GM19025 (cell line): ENCODE measurements at regions not wholly inside any gene's neighbourhood (a gene's known extent, or its start where the extent isn't known, plus 50 kb on each side); places are given as distances from the start of the nearest gene placed in this dataset.
"Not testable (repeated sequence)": the region's sequence is repeated elsewhere in the genome, so short reads cannot be mapped to it uniquely, and the experiment has no call there.

ENCODE experiments used
- ATAC-seq: cut with Tn5 transposase; IDR thresholded peaks from one replicate; pipeline ENCODE4 v1.9.1; 2021; ENCODE audit warnings: mild to moderate bottlenecking, low read depth, moderate library complexity; ENCODE audit not compliant: unreplicated experiment

DNA sequence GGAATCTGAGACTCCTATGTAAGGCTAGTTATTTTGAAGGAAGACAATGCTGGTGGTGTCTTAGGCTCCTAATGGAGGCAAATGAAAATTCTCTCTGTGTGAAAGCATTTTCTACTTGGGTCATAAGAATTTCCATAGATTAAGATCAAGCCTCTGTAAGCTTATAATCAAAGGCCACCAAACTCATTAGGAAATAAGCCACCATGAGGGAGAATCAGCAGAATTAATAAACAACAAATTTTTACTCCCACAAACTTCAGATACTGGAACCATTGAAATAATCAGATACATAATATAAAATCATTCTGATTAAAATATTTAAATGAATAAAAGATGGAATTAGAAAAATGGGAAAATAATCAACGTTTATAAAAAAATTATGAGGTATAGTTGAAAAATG is 178.7 kb downstream of the NPIPA8 start:
- ATAC-seq, result not testable (repeated sequence)

GRCh38 chr16:18152832-18153231 is 183.7 kb downstream of the NPIPA8 start:
- not testable (repeated sequence) for ATAC-seq

DNA sequence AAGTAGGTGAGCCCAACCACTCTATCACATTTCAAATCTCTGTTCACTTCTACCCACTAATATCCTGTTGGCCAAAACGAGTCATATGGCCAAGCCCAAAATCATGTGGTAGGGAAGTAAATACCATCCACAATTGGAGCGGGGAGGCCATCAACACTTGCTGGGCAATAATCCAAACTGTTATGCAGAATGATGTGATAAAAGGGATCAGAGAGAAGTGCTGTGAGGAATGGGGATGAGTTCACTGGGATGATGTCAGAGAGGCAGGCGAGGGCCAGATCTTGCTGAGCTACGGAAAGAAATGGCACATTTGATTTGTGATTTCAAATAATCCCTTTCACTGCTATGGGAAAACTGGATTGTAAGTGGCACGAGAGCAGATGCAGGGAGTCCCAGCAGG is 188.4 kb downstream of the NPIPA8 start:
- not testable (repeated sequence) for ATAC-seq

- not testable (repeated sequence) for ATAC-seq
Observed at GRCh38 chr16:18146601-18147142, 189.9 kb downstream of the NPIPA8 start.

DNA sequence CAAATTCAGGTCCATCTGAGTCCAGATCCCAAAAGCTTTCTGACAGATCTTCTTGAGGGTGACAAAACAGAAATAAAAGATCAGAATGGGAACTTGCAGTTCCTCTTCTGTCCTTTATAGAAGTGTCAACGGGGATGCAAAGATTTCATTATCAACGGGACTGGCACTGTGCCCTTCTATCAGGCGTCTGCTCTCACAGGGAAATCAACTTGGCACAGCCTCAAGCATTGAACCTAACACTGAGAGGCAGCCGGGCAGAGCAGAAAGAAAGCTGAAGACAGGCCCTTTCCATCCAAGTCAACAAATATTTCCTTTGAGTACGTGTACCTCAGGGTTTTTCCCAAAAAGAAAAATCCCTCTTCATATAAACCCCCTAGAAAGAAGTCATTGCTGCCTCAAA is 194.5 kb downstream of the NPIPA8 start:
- not testable (repeated sequence) for ATAC-seq

DNA sequence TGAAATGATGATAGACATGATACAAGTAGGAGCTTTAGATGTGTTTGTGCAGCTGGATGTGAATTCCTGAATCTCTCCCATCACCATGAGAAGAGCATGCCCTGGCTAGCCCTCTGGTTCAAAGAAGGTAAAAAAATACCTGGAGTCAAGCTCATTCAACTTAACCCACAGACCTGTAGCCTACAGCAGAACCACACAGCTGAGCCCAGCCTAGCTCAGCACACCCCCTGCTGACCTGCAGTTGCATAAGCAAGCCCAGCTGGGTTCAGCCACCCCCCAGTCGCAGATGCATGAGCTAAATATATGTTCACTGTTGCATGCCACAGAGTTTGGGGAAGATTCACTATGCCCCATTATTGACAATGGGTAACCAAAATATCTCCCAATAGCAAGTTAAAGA is 200.2 kb downstream of the NPIPA8 start:
- not testable (repeated sequence) for ATAC-seq

- ATAC-seq, result not testable (repeated sequence)
Observed at GRCh38 chr16:18135024-18135423, 201.5 kb downstream of the NPIPA8 start.

DNA sequence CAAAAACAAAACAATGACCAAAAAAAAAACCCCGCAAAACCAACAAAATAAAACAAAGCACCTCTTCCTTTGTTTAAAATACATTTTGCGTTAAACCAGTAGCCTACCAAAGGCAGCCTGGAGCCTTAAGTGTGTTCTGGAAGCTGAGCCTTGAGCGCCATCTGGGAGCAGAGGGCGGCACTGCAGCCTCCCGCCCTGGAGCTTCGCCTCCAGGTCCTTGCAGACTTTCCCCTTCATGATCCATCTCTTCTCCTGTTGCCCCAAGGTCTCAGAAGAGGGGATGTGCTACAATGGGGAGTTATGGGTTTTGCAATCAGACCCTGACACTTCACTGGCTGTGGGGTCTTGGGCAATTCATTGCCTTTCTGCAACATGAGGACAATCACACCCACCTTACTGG is 204.9 kb downstream of the NPIPA8 start:
- ATAC-seq, result not testable (repeated sequence)

DNA sequence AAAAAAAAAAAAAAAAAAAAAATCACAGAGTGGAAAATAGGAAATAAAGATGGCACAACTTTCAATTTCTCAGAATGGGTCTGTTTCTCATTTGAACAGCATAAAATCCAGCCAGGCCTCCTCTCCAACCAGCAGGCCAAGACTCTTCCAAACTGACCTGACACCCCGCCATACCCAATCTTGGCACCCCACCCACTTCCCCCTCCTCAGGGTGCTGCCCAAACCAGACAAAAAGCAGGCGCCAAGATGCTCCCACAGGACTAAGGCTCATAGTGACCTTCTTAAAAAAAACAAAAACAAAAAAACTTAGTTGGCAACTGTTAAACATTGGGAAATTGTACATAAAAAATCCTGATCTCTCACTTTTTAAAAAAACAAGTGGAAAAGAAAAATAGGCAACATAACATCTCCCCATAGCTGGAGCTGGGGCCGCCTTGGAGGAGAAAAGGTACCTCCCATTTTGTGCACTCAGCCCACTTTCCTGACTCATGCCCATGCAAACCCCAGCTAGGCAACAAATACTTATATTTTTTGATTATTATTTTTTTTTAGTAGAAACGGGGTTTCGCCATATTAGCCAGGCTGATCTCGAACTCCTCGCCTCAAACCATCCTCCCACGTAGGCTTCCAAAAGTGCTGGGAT is 205.9 kb downstream of the NPIPA8 start:
- not testable (repeated sequence) for ATAC-seq

GRCh38 chr16:18127033-18127432 is 209.5 kb downstream of the NPIPA8 start:
- ATAC-seq, result not testable (repeated sequence)

DNA sequence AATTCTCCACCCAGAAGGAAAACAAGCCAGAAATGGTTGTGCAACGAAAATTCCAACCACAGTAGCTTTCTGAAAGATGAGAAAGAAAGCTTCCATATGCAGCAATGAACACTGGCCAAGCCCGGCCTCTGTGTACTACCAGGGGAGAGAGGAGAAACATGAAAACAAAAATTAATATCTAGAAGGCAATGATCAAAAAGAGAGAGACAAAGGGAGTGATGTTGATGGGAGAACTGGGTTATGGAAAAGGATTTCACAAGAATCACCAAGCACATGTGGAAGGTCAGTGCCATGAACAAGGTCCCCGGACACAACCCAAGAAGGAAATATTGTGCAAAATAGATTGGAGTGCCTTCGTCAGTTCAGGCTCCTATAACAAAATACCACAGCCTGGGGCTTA is 217.4 kb downstream of the NPIPA8 start:
- ATAC-seq, result not testable (repeated sequence)

DNA sequence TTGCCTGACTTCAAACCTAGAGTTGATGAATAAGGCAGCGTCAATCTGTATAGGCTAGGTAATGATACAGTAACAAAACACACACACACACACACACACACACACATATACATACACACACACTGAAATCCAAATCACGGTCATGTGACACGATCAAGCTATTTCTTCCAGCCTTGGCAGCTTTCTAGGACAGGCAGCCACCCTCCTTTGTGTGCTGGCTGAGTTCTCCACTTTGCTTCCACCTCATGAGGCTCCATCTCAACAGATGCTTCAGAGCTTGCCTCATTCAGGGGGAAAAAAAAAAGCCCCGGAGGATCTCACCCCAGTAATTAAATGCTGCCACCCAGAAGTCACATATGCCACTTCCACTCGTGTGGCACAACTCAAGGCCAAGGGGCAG is 217.9 kb downstream of the NPIPA8 start:
- ATAC-seq, result not testable (repeated sequence)

GRCh38 chr16:18118071-18118470 is 218.5 kb downstream of the NPIPA8 start:
- ATAC-seq, result not testable (repeated sequence)

DNA sequence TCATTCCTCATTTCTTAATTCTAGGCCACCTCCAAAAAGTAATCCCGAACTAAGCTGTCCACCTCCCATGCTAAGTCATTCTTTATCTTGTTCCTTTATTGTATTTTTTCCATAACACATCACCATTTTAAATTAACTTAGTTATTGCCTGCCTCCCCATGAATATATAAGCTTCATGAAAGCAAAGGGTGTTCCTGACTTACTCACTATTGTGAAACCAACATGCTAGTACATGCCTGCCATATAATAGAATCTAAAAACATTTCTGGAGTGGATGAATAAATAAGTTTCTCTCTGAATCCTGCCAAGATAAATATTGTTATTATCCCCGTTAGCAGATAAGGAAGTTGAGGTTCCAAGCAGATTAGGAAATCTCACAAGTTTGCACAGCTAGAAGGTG is 232.1 kb downstream of the NPIPA8 start:
- not testable (repeated sequence) for ATAC-seq

DNA sequence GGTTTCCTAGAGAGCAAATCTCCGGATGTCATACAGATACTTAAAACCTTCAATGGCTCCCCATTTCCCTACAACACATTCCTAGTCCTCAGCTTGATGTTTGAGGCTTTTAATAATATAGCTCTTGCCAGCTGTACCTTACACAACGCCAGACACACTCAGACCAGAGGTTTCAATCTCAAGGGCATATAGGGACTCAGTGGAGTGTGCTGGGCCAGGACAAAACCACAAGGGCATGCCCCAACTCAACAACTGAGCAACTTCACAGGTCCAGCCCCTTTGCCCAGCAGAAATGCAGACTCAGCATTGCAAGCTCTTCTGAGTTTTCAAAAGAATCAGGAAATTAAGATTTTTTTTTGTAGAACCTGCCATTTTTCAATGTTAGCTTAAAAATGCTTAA is 235.5 kb downstream of the NPIPA8 start:
- ATAC-seq, result not testable (repeated sequence)

DNA sequence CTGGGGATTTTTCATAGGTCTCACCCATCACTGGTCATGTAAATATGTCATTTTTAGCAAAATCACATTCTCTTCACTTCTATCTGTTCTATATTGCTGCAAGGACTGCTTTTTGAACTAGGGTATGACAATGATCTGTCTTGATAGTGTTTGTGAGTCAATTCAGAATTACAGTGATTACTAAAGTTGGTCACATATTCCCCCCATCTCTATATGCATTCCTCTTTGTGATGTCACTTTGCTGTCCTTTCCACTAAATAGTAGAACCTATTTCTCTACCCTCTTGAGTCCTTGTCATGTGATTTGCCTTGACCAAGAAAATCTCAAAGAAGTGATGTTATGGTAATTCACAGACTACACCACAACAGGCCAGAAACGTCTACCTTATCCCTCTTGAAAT is 243.9 kb downstream of the NPIPA8 start:
- not testable (repeated sequence) for ATAC-seq

DNA sequence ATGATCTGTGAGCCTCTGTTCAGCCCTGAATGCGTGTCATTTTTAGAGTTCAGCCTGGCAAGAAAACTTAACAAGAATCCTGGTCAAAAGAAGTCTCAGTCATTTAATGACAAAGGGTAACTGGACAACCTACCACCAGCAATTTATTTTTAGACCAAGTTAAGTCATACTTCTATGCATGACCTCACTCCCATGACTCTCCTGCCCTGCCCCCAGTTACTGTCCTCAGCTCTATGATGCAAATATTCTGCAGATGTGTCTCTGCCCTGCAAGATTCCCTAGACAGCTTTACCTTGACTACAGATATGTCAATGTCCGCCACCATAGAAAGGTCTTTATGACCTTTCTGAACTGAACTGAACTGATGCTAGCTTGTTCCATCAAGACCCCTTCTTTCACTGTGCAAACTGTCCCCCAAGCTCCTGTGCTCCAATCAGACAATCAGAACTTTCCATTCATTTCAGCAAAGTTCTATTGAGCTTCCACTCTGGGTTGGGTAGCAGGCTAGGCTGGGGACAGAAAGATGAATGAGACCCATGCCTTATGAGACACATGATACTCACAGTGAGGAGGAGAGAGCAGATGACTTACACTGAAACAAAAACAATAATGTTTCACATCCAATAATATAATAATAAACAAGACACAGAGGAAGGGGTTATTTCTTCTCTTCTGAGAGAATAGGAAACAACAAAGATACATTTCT is 255.7 kb downstream of the NPIPA8 start:
- ATAC-seq, result not testable (repeated sequence)

GRCh38 chr16:18077910-18078309 is 258.6 kb downstream of the NPIPA8 start:
- ATAC-seq, result not testable (repeated sequence)

- no peak for ATAC-seq
Observed at GRCh38 chr16:18072161-18072560, 264.4 kb downstream of the NPIPA8 start.

DNA sequence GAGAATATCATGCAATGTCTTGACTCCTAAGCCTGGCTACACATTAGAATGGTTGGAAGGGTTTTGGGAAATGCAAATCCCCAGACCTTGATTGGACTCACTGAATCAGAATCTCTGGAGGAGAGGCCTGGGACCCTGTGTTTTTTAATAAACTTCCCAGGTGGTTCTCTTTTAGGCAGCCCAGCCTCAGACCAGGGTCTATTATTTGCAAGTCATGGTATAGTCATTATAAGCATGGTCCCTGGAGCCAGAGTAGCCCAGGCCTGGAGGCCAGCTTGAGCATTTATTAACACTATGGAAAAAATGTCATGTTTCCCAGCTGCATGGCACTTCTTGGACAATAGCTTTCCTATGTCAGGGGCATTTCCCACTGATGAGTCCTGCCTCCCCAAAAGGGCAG is 266.9 kb downstream of the NPIPA8 start:
- ATAC-seq, result no peak

- ATAC-seq, result no peak
Observed at GRCh38 chr16:18068477-18068876, 268.1 kb downstream of the NPIPA8 start.

- ATAC-seq, result no peak
Observed at GRCh38 chr16:18062713-18063112, 273.8 kb downstream of the NPIPA8 start.
